Esophagus mucosa (tissue), 1 donor: ENCODE measurements at regions not wholly inside any gene's neighbourhood (a gene's known extent, or its start where the extent isn't known, plus 50 kb on each side); places are given as distances from the start of the nearest gene placed in this dataset.

Experiments used
- ATAC-seq: fragments of 200-7000 bp; cut with Tn5 transposase; one replicate; pipeline ENCODE4 v1.9.1; 2020
- donor health status: DM: yes; HTN: yes; CAD: no.

- no peak for ATAC-seq
Observed at GRCh38 chrX:6904156-6904555, 243.4 kb upstream of the STS start.

GRCh38 chrX:6898371-6898770, 249.1 kb upstream of the STS start:
- no peak for ATAC-seq

GRCh38 chrX:6891404-6891803, 256.1 kb upstream of the STS start:
- ATAC-seq: no peak

- peak; percentile 62 for ATAC-seq
Observed at GRCh38 chrX:6890544-6891261, 256.8 kb upstream of the STS start.

DNA sequence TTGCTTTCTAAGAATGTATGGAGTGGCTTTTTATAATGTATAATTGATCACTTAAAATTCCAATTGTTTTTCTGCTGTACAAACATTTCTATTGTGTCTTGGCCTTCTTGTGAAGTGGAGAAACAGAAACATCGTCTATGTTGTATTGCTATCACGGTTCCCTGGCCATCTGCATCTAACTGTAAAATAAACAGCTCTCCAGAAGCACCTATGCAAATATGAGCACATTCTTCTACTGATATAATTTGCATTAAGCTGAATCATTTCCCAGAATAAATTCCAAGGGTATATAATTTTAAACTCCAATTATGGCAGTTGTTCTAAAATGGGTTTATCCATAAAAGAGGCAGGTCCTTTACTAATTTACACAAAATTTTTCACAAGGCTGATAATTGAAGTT, 261.6 kb upstream of the STS start:
- ATAC-seq: no peak

DNA sequence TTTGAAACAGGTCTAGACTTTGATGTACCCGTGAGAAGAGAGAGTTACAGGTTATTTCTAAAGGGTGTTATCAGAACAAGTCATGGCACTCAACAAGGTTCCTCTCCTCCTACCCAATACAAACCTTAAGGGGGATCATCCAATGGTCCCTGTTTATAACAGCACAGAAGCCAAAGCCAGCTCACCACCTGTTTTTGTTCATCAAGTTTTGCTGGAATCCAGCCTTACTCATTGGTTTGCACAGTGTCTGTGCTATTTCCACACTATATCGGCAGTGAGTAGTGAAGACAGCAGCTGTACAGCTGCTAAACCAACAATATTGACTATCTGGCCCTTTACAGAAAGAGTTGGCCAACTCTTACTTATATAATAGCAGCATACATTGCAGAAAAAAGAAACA, 262.1 kb upstream of the STS start:
- no peak for ATAC-seq

DNA sequence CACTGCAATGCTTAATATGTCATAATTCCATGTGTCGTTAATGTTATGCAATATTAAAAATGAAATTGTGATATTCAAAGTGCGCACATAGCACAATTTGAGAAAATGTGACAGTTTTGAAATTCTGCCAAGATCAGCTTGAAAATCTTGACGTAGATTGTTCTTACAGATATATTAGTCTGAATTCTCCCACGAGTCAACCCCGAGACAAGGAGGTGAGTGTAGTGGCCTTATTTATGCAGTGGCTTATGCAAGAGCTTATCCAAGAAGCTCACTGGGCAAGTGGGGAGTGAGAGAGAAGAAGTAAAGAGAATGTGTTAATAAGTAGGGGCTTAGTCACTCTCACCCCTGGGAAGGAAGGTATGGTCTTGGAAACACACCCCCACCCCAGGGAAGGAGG, 286.1 kb upstream of the STS start:
- no peak for ATAC-seq

- no peak for ATAC-seq
Observed at GRCh38 chrX:6857749-6858148, 289.8 kb upstream of the STS start.

GRCh38 chrX:6856471-6856870, 291.0 kb upstream of the STS start:
- no peak for ATAC-seq

DNA sequence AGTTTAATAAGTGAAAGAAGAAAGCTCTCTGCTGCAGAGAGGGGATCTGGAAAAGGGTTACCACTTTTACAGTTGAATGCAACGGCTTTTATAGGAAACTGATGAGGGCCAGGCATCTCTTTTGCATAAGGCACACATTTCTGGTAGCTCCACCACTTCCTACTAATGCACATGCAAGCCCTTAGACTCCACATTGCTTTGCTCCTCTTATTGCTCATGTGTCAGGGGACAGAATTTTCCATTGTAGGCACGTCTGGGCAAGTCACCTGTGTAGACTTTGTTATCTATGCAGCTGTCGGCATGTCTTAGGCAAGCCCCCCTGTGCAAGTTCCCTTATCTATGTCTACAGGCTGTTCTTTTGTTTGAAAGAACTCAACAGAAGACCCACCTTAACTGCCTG, 294.6 kb upstream of the STS start:
- peak; percentile 82 for ATAC-seq

DNA sequence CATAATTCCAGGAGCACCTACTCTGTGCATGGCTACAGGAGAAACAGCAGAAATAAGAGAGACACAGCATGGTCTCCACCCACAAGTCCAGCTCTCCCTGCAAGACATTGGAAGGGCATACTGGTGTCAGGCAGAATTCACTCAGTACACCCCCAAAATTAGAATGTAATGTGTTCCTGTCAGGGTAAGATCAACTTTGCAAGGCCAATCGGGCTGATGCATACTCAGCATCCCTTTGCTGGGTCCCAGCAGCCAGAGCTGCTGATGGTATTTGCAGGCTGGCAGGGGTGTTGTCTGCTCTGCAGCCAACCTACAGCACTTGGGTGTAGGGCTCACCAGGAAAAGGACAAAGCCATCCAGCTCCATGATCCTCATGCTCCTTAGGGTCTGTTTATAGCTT, 295.4 kb upstream of the STS start:
- no peak for ATAC-seq

GRCh38 chrX:6851140-6851539, 296.4 kb upstream of the STS start:
- ATAC-seq: no peak

DNA sequence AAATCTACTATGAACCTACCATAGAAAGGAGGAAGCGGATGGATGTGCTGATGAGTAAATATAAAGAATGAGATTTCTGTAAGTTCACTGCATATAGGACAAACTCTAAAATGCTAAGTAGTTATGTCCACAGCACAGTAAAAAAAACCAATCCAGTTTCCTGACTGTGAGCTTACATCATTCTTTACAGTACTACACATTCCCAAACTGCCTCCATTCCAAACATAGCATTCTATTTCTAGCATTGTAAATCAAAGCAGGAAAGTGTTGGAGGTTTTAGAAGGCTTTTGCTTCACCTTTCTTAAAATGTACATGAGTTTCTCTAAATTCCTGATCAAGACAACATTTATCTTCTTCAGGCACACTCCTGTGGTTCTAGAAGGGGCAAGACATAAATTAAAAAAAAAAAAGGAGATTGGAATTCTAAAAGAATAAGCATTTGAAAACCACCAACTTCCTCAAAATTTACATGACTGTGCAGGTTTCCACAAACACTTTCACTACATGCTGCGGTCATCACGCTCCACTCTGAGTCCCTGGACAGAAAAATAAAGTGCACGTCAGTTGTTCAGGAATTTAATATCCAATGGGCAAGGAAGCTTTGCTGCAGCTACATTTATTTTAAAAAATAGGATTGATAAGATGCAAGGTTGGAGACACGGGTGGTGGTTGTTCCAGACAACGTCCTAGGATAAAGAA, 297.6 kb upstream of the STS start:
- ATAC-seq: no peak

GRCh38 chrX:6832619-6833018, 297.7 kb upstream of the VCX3A start:
- no peak for ATAC-seq

GRCh38 chrX:6826856-6827255, 291.9 kb upstream of the VCX3A start:
- ATAC-seq: no peak

GRCh38 chrX:6821730-6822129, 286.8 kb upstream of the VCX3A start:
- ATAC-seq: no peak

DNA sequence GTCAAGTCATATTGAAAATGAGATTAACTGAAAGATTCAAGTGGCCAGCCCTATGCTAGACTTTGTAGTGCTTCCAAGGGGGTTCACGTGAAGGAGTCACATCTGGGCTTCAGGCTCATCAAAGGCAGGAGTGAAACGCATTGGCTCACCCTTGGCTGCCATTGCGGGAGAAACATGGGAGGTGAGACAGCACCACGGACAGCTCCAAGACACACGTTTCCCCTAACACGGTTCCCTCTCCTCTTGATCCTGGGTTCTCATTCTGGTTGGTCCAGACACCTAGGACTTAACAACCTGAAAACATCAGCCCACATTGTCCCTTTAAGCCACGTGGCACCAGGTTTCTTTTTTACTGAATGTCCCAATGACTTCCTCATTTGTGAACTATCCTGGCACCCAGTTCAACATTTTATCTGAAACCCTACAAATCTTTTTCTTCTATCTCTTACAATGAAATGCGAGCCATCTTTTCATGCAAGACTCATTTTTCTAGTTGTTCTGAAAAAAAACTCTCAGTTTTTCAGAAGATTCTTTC, 279.0 kb upstream of the VCX3A start:
- no peak for ATAC-seq

GRCh38 chrX:6812087-6812486, 277.2 kb upstream of the VCX3A start:
- ATAC-seq: no peak

- no peak for ATAC-seq
Observed at GRCh38 chrX:6810776-6811175, 275.9 kb upstream of the VCX3A start.

- ATAC-seq: no peak
Observed at GRCh38 chrX:6803607-6804006, 268.7 kb upstream of the VCX3A start.

DNA sequence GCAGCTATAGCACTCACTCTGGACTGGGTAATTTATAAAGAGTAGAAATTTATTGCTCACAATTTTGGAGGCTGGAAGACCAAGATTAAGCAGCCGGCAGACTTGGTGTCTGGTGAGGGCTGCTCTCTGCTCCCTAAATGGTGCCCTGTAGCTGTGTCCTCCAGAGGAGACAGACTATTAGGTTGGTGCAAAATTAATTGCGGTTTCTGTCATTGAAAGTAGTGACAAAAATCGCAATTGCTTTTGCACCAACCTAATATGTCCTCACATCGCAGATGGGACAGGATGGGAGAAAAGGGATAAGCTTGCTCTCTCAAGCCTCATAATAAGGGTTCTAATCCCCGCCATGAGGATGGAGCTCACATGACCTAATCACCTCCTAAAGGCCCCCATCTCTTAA, 258.1 kb upstream of the VCX3A start:
- no peak for ATAC-seq

DNA sequence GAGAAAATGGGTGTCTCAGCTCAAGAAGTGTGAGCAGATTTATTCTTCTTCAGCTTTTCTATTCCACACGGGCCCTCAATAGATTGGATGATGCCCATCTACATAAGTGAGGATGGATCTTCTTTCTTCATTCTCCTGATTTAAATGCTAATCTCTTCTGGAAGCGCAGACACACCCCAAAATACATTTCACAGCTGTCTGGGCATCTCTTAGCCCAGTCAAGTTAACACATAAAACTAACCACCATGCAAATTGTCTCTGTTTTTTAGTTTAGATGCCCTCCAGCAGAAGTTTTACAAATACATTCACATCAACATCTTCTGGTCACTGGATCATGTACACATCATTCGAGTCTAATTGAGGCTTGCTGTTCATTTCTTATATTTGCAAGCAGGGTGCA, 249.0 kb upstream of the VCX3A start:
- no peak for ATAC-seq

GRCh38 chrX:6782831-6783230, 247.9 kb upstream of the VCX3A start:
- ATAC-seq: no peak
